Body of pancreas (tissue), 4 donors: ENCODE measurements at regions not wholly inside any gene's neighbourhood (a gene's known extent, or its start where the extent isn't known, plus 50 kb on each side); places are given as distances from the start of the nearest gene placed in this dataset.

Experiments
- CTCF ChIP-seq, 7 experiments: fragments of 450-650 bp in 4 of 7; fragments of 200-600 bp in 3 of 7; sonication (generic) in 3 of 7; IDR thresholded peaks; one replicate each; pipeline ENCODE4 v1.5.1; 2016 to 2019; ENCODE audit warnings: antibody characterized with exemption in 7 of 7
- POLR2A ChIP-seq, 3 donors: fragments of 450-650 bp; IDR thresholded peaks; one replicate each; pipeline ENCODE4 v1.6.1; 2016; ENCODE audit warnings: antibody characterized with exemption in 3 of 3, mild to moderate bottlenecking in 2 of 3

GRCh38 chr9:78676623-78677022 is 379.7 kb downstream of the PSAT1 start:
- TF ChIP-seq CTCF (IDR thresholded peaks at IDR 0.05) (no peak), POLR2A (IDR thresholded peaks at IDR 0.05) (no peak)
